K562 (cell line): ENCODE measurements at regions not wholly inside any gene's neighbourhood (a gene's known extent, or its start where the extent isn't known, plus 50 kb on each side); places are given as distances from the start of the nearest gene placed in this dataset.

Experiments
- ATAC-seq: fragments of 200-7000 bp; cut with Tn5 transposase; 3 replicates; pipeline ENCODE4 v1.9.1; 2020; ENCODE audit warnings: moderate library complexity
- BruUV-seq: library from RNA; stranded (reverse); fragments of 400-500 nt; replicated peaks from 2 replicates; lab custom pipeline; 2021; lab: Mats Ljungman, UMichigan
- CTCF ChIA-PET: fragments of 300-600 bp; formaldehyde crosslinking; extraction: SDS; loops from one replicate; lab custom pipeline; 2021; ENCODE audit warnings: low intra/inter-chr PET ratio; lab: Yijun Ruan, JAX
- POLR2A ChIA-PET: fragments of 300-600, 350-650 bp; sonication (Branson Sonifier 250); formaldehyde crosslinking; extraction: SDS; loops from one replicate; lab custom pipeline; 2021; ENCODE audit warnings: antibody characterized with exemption, inconsistent platforms; lab: Yijun Ruan, JAX
- DNase-seq, 4 experiments: peaks; one replicate each; pipeline versions ENCODE4 v3.0.0 to v3.0.0-alpha.2; 2011 to 2018; ENCODE audit warnings: low spot score in 3 of 4, mixed read lengths in 3 of 4; ENCODE audit errors: extremely low read depth in 1 of 4
- FAIRE-seq: peaks from 2 replicates; lab custom pipeline; 2011; peaks lifted over from hg19 to GRCh38; lab: Jason Lieb, UNC
- H2AFZ ChIP-seq: 2 replicates; pipeline ENCODE4 v1.6.0; 2011; ENCODE audit warnings: low read depth, low read length, control low read depth, inconsistent platforms
- H3K27ac ChIP-seq: fragments of 200-600 bp; 3 replicates; pipeline ENCODE4 v1.8.0; 2011; ENCODE audit warnings: low read depth, mild to moderate bottlenecking, control low read depth, inconsistent platforms, low read length, moderate library complexity, mixed read lengths; ENCODE audit errors: extremely low read depth
- H3K27me3 ChIP-seq, 2 experiments: fragments of 300-600 bp in 1 of 2; 2 replicates in 1 of 2; 3 replicates in 1 of 2; pipeline versions ENCODE4 v1.6.0 to v1.8.0; 2011; ENCODE audit warnings: inconsistent platforms in 2 of 2, low read length in 2 of 2, mild to moderate bottlenecking in 1 of 2, mixed read lengths in 1 of 2, moderate library complexity in 1 of 2; ENCODE audit not compliant: control insufficient read depth in 2 of 2, insufficient read depth in 2 of 2
- H3K36me3 ChIP-seq: fragments of 300-600 bp; 3 replicates; pipeline ENCODE4 v1.8.0; 2011; ENCODE audit warnings: mild to moderate bottlenecking, low read length, inconsistent platforms; ENCODE audit not compliant: control insufficient read depth, insufficient read depth
- H3K4me1 ChIP-seq, 2 experiments: fragments of 200-600 bp in 1 of 2; replicated peaks in 1 of 2; 2 replicates in 1 of 2; 3 replicates in 1 of 2; pipeline versions ENCODE4 v1.5.1 to v1.8.0; 2011; ENCODE audit warnings: inconsistent platforms in 2 of 2, low read length in 2 of 2, mild to moderate bottlenecking in 1 of 2, mixed read lengths in 1 of 2, moderate library complexity in 1 of 2; ENCODE audit not compliant: control insufficient read depth in 2 of 2, insufficient read depth in 2 of 2
- H3K4me2 ChIP-seq: 2 replicates; pipeline ENCODE4 v1.6.1; 2011; ENCODE audit warnings: low read length, control low read depth, inconsistent platforms, mixed read lengths; ENCODE audit not compliant: insufficient read depth
- H3K4me3 ChIP-seq: fragments of 200-600 bp; sonication (generic), shearing (Covaris generic); 2 replicates; pipeline ENCODE4 v1.5.1; 2016; ENCODE audit warnings: control low read depth, inconsistent platforms
- H3K79me2 ChIP-seq: fragments of 200-600 bp; 3 replicates; pipeline ENCODE4 v1.8.0; 2011; ENCODE audit warnings: low read length, inconsistent platforms; ENCODE audit not compliant: control insufficient read depth, insufficient read depth
- H3K9ac ChIP-seq, 2 experiments: 2 replicates each; pipeline versions ENCODE4 v1.6.0 to v1.6.1; 2011; ENCODE audit warnings: low read depth in 2 of 2, low read length in 2 of 2, control low read depth in 1 of 2, inconsistent platforms in 1 of 2, mild to moderate bottlenecking in 1 of 2, mixed read lengths in 1 of 2; ENCODE audit not compliant: insufficient read depth in 1 of 2
- H3K9me1 ChIP-seq: one replicate; pipeline ENCODE4 v1.6.0; 2011; ENCODE audit warnings: inconsistent platforms, mild to moderate bottlenecking, low read length, moderate library complexity; ENCODE audit not compliant: control insufficient read depth, insufficient read depth
- H3K9me3 ChIP-seq: replicated peaks from 2 replicates; pipeline ENCODE4 v1.5.1; 2011; ENCODE audit warnings: low read depth, low read length, inconsistent platforms; ENCODE audit not compliant: control insufficient read depth, insufficient read depth
- H4K20me1 ChIP-seq: replicated peaks from 2 replicates; pipeline ENCODE4 v1.6.1; 2011; ENCODE audit warnings: low read length, inconsistent platforms, mixed read lengths; ENCODE audit not compliant: control insufficient read depth, insufficient read depth
- CBX2 ChIP-seq: fragments of 200-600 bp; sonication (generic); IDR thresholded peaks from one replicate; pipeline ENCODE4 v1.6.1; 2012; ENCODE audit warnings: mild to moderate bottlenecking, low read length, inconsistent platforms; ENCODE audit not compliant: insufficient read depth, poor library complexity, severe bottlenecking
- HIVEP1 ChIP-seq: fragments of 250-450 bp; sonication (Bioruptor Pico); IDR thresholded peaks from 2 replicates; pipeline ENCODE4 v1.4.0; 2020; ENCODE audit warnings: mild to moderate bottlenecking
- HNRNPK ChIP-seq: fragments of 200-400 bp; formaldehyde crosslinking; IDR thresholded peaks from one replicate; pipeline ENCODE4 v1.6.1; 2018; ENCODE audit warnings: mild to moderate bottlenecking, low read depth, low read length; ENCODE audit not compliant: poor library complexity, severe bottlenecking
- PHTF2 ChIP-seq: fragments of 250-450 bp; sonication (Bioruptor Pico); IDR thresholded peaks from 2 replicates; pipeline ENCODE4 v1.5.0; 2021; ENCODE audit warnings: mild to moderate bottlenecking
- PRPF4 ChIP-seq: fragments of 200-400 bp; formaldehyde crosslinking; IDR thresholded peaks from one replicate; pipeline ENCODE4 v1.6.1; 2017; ENCODE audit warnings: low read length, low read depth, mild to moderate bottlenecking; ENCODE audit not compliant: insufficient read depth, poor library complexity, severe bottlenecking
- RBBP5 ChIP-seq: fragments of 200-600 bp; sonication (generic); IDR thresholded peaks from 2 replicates; pipeline ENCODE4 v1.6.1; 2012; ENCODE audit warnings: borderline replicate concordance, mild to moderate bottlenecking, low read length, control low read depth, inconsistent platforms; ENCODE audit not compliant: insufficient read depth, poor library complexity, severe bottlenecking
- RBM17 ChIP-seq: fragments of 200-400 bp; formaldehyde crosslinking; IDR thresholded peaks from 2 replicates; pipeline ENCODE4 v1.6.1; 2017; ENCODE audit warnings: low read depth, mild to moderate bottlenecking, low read length, borderline replicate concordance
- SRSF1 ChIP-seq: fragments of 200-400 bp; formaldehyde crosslinking; IDR thresholded peaks from 2 replicates; pipeline ENCODE4 v1.6.1; 2017; ENCODE audit warnings: mild to moderate bottlenecking, low read depth, low read length, moderate library complexity
- ZFP36 ChIP-seq: fragments of 150-350 bp; IDR thresholded peaks from 2 replicates; pipeline ENCODE4 v1.6.1; 2018; ENCODE audit warnings: low read length, low read depth; ENCODE audit not compliant: partially characterized antibody
- WGBS: fragments of 100-300 bp; shearing (Covaris generic); methylation state at CpG from one replicate; pipeline ENCODE4 v1.1.6; 2016; ENCODE audit warnings: low coverage, mixed read lengths; ENCODE audit not compliant: insufficient coverage; ENCODE audit errors: missing lambda C conversion rate; 5-methylcytosine and 5-hydroxymethylcytosine counted together
- in situ Hi-C: fragments of 300-500 bp; cut with MboI; formaldehyde crosslinking; loops from 4 replicates; pipeline ENCODE4 v1.15.0; 2018; ENCODE audit warnings: inconsistent platforms, mixed read lengths
- intact Hi-C: fragments of 100-400 bp; cut with micrococcal nuclease; formaldehyde crosslinking; loops from 2 replicates; pipeline ENCODE4 v1.14.2; 2022
- TF ChIP-seq, protein P1 (sequence below): sonication (generic); formaldehyde crosslinking; IDR thresholded peaks from 2 replicates; pipeline ENCODE4 v1.8.1; 2023; ENCODE audit warnings: mild to moderate bottlenecking, missing genetic modification reagents
- TF ChIP-seq, protein P2 (sequence below): sonication (generic); formaldehyde crosslinking; IDR thresholded peaks from 2 replicates; pipeline ENCODE4 v1.8.0; 2023; ENCODE audit warnings: missing genetic modification reagents, mild to moderate bottlenecking, borderline replicate concordance
- TF ChIP-seq, protein P3 (sequence below), 2 experiments: fragments of 200-800 bp in 1 of 2; sonication (Bioruptor generic) in 1 of 2; sonication (generic) in 1 of 2; formaldehyde crosslinking in 1 of 2; IDR thresholded peaks in 1 of 2; conservative IDR thresholded peaks in 1 of 2; 2 replicates each; pipeline versions ENCODE4 v1.5.0 to v1.6.1; 2016 to 2020; ENCODE audit warnings: missing compliant biosample characterization in 1 of 2, missing genetic modification characterization in 1 of 2, missing genetic modification reagents in 1 of 2

DNA sequence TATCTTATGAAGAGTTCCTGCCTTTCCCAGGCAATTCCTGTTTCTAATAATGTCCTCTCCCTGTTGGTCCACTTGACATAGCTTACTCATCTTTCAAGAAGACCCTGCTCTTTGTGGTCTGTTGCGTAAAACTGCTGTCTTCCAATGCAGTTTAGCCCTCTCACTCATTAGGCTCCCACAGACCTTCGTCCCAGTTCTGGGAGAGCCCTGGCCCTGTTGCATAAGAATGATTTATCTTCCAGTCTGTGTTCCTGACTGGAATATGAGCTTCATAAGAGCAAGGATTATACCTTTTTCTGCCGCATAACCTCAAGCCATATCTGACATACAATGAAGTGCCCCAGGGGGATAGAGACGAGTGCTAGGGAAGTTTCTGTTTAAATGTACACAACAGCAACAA, 365.9 kb upstream of the NOVA1 start:
- ChIA-PET POLR2A (no interaction called here), CTCF (no interaction called here)
- FAIRE-seq, result no peak
- in situ Hi-C loops, result no loop called here
- Histone ChIP-seq H3K9me3 (no peaks in the 10 kb centered on the region), H2AFZ (no peak overlapping the region), H3K9me1 (no peaks in the 10 kb centered on the region), H3K79me2 (no peaks in the 10 kb centered on the region), H3K4me2 (no peak overlapping the region), H3K27ac (no peak overlapping the region), H3K4me3 (no peak overlapping the region), H3K36me3 (no peaks in the 10 kb centered on the region), H3K9ac (no peak overlapping the region), H4K20me1 (no peaks in the 10 kb centered on the region), H3K4me1 (no peaks in the 10 kb centered on the region), H3K27me3 (no peaks in the 10 kb centered on the region)
- no peak for DNase-seq
- WGBS, result 32% methylated on average over 4 of the region's 4 CpGs
- BruUV-seq, result no TSS peak
- no peak for ATAC-seq
- intact Hi-C loops, result no loop called here
- TF ChIP-seq, protein P1, sequence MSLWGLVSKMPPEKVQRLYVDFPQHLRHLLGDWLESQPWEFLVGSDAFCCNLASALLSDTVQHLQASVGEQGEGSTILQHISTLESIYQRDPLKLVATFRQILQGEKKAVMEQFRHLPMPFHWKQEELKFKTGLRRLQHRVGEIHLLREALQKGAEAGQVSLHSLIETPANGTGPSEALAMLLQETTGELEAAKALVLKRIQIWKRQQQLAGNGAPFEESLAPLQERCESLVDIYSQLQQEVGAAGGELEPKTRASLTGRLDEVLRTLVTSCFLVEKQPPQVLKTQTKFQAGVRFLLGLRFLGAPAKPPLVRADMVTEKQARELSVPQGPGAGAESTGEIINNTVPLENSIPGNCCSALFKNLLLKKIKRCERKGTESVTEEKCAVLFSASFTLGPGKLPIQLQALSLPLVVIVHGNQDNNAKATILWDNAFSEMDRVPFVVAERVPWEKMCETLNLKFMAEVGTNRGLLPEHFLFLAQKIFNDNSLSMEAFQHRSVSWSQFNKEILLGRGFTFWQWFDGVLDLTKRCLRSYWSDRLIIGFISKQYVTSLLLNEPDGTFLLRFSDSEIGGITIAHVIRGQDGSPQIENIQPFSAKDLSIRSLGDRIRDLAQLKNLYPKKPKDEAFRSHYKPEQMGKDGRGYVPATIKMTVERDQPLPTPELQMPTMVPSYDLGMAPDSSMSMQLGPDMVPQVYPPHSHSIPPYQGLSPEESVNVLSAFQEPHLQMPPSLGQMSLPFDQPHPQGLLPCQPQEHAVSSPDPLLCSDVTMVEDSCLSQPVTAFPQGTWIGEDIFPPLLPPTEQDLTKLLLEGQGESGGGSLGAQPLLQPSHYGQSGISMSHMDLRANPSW (CRISPR knock-in tag), result no peak
- TF ChIP-seq HNRNPK (no peak), CBX2 (no peak), HIVEP1 (CRISPR knock-in tag) (no peak), PRPF4 (no peak), RBM17 (no peak), PHTF2 (CRISPR knock-in tag) (no peak), RBBP5 (no peak), ZFP36 (no peak), SRSF1 (no peak)
- TF ChIP-seq, protein P2, sequence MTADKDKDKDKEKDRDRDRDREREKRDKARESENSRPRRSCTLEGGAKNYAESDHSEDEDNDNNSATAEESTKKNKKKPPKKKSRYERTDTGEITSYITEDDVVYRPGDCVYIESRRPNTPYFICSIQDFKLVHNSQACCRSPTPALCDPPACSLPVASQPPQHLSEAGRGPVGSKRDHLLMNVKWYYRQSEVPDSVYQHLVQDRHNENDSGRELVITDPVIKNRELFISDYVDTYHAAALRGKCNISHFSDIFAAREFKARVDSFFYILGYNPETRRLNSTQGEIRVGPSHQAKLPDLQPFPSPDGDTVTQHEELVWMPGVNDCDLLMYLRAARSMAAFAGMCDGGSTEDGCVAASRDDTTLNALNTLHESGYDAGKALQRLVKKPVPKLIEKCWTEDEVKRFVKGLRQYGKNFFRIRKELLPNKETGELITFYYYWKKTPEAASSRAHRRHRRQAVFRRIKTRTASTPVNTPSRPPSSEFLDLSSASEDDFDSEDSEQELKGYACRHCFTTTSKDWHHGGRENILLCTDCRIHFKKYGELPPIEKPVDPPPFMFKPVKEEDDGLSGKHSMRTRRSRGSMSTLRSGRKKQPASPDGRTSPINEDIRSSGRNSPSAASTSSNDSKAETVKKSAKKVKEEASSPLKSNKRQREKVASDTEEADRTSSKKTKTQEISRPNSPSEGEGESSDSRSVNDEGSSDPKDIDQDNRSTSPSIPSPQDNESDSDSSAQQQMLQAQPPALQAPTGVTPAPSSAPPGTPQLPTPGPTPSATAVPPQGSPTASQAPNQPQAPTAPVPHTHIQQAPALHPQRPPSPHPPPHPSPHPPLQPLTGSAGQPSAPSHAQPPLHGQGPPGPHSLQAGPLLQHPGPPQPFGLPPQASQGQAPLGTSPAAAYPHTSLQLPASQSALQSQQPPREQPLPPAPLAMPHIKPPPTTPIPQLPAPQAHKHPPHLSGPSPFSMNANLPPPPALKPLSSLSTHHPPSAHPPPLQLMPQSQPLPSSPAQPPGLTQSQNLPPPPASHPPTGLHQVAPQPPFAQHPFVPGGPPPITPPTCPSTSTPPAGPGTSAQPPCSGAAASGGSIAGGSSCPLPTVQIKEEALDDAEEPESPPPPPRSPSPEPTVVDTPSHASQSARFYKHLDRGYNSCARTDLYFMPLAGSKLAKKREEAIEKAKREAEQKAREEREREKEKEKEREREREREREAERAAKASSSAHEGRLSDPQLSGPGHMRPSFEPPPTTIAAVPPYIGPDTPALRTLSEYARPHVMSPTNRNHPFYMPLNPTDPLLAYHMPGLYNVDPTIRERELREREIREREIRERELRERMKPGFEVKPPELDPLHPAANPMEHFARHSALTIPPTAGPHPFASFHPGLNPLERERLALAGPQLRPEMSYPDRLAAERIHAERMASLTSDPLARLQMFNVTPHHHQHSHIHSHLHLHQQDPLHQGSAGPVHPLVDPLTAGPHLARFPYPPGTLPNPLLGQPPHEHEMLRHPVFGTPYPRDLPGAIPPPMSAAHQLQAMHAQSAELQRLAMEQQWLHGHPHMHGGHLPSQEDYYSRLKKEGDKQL, result no peak
- TF ChIP-seq, protein P3, sequence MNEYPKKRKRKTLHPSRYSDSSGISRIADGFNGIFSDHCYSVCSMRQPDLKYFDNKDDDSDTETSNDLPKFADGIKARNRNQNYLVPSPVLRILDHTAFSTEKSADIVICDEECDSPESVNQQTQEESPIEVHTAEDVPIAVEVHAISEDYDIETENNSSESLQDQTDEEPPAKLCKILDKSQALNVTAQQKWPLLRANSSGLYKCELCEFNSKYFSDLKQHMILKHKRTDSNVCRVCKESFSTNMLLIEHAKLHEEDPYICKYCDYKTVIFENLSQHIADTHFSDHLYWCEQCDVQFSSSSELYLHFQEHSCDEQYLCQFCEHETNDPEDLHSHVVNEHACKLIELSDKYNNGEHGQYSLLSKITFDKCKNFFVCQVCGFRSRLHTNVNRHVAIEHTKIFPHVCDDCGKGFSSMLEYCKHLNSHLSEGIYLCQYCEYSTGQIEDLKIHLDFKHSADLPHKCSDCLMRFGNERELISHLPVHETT (CRISPR knock-in tag; conservative IDR thresholded peaks at IDR 0.05 in 1 of 2, IDR thresholded peaks at IDR 0.05 in 1 of 2), result no peak
